Femur (tissue), 1 donor: ENCODE measurements at regions not wholly inside any gene's neighbourhood (a gene's known extent, or its start where the extent isn't known, plus 50 kb on each side); places are given as distances from the start of the nearest gene placed in this dataset.

ENCODE experiments used
- DNase-seq: peaks from one replicate; pipeline ENCODE4 v3.0.0-alpha.2; 2017

DNA sequence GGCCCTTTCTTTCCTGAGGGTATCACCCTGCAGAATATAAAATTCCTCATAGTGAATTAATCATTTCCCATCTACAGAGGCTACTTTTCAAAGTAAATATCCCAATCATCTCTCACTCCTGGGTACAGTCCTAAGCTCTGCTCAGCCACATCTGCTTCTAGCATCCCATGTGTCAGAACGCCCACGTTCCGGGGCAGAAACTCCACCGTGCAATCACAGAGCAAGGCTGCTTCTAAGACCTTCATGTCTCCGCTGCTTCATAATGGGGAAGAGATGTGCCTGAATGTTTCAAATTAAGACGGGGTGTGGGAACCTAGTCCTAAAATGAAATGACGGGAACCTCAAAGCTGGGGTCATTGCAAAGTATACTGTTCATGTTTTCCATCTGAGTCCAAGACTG lies 208.8 kb upstream of the GMDS start:
- no peak for DNase-seq

DNA sequence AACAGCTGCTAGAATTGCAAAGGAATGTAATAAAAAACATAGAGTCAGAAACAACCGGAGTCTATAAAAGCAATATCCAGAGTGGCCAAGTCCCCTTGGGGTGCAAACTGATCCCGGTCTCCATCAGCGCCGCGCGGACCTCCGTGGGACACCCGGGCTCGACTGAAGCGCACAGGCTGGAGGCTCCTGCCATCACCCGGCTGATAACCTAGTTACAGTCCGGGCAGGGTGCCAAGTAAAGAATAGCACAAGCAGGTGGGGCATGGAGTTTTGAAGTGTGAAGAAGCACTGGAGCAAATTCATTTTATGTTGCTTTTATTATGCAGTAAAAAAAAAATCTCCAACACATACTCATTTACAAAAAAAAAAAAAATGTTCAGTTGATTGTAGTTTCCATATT lies 205.1 kb upstream of the GMDS start:
- DNase-seq = peak; percentile 51

DNA sequence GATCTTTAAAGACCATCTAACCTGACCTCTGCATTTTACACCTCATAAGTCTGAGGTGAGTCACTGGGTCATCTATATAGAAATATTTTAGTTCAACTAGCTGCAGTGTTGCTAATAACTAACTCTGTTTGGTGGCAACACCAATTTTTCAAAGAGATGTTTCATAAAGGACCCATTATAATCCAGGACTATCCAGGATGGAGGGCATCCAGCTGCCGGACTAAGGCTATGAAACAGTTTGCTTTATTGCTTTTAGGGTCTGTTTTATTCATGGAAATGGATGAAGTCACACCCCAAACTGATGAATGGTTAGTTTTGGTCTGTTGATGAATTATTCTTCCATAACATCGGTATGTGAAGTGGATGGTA lies 204.2 kb upstream of the GMDS start:
- no peak for DNase-seq

DNA sequence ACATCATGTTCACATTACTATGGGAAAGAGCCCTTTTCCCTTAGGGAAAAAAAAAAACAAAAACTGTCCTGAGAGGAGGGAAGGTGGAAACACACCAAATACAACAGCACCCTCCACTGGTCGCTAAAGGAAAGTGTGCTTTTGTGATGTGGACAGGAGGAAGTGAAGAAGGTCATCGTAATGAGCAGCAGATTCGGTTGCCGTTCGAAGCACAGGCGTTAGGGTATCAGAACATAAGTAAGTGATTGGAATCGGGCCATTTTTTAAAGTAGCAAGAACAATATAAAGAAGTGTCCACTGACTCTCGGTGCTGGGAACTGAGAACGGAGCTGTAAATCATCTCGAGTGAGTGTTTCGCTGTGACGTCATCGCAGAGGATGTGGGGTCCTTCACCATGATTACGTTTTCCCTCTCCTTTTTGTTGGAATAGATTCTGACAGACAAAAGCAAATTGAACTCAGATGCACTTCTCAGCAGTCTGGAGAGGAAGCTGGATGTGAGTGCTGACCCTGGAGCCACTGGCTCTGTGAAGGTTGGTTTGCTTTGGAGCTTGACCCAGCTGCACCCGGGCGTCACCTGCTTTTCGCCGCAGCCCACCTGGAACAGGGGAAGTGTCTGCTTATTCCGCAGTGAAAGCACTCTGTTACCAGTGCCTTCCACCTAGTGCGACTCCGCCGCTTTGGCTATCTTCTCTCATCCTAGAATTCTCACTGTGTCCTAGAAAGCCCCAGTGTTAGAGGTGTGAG lies 203.6 kb upstream of the GMDS start:
- DNase-seq = peak; percentile 53

DNA sequence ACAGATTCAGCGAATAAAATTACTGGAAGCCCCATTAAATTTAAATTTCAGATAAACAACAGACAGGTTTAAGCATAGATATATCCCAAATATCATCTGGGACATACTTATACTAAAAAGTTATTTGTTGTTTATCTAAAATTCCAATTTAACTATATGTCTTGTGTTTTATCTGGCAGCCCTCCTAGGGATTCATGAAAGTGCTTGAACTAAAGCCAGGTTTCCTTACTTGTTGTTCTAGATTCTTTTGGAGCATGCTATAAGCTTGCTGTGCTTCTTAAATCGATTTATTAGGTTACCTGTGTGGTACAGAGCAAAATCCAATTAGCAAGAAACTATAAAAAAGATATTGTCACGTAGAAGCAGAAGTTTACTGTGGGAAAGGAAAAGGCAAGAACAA lies 202.5 kb upstream of the GMDS start:
- DNase-seq = no peak

DNA sequence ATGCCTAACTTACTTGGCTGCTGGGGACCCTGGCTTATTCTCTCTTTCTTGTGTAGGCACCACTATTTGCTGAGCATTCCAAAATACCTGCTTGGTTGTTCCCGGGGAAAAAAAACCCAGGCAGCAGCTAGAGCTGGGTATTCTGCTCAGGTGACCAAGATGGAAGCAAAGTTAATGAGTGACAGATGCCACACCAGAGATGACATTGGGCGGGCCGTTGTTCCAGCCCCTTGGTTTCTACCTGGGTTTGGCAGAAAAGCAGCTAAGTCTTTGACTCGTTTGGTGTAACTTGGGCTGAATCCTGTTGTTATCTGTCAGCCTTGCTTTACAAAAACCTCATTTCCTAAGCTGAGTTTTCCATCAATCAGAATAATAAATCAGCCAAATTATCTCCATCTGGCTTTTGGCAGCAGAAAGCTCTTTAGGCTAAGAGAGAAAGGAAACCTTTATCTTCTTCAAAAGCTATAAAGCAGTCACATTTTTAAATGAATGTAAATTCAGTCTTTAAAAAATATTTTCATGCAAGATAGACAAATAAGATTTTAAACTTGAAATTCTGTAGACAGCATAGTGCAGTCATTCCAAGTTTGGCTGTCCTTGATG lies 202.0 kb upstream of the GMDS start:
- no peak for DNase-seq

DNA sequence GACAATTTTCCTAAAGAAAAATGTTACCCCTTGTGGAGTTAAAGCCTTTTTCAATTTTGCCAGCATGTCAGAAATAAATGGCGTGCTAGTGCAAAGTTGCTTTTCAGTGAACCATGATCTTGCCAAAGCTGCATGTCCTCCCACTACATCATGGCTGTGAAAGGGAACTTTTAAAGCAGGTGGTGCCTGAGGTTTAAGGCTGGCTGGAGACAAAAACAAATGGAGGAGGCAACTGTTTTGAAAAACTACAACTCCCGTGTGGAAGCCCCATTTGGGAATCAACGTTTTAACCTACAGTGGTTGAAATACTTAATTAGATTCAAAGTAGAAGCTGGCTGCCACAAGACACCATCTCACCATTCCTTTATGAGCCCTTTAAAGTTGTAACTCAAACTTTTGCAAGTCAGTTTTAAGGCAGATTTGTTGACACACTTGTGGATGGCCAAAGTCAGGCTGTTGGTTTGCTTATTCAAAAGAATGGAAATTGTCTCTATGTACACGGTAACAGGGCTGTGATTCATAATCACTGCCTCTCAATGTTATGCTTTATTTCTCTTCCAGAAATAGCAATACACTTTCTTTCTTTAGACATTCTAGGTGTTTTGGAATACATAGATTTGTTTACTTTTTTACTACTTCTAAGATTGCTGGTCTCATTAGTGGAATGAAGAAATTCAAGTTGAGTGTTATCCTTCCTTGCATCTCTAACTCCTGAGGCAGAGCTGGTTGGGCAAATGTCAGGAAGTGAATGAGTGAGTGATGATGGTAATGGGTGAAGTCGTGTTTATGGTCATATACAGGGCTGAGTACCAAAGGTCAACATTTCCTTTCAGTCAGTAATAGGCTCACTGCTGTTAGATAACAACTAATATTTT lies 196.4 kb upstream of the GMDS start:
- no peak for DNase-seq

DNA sequence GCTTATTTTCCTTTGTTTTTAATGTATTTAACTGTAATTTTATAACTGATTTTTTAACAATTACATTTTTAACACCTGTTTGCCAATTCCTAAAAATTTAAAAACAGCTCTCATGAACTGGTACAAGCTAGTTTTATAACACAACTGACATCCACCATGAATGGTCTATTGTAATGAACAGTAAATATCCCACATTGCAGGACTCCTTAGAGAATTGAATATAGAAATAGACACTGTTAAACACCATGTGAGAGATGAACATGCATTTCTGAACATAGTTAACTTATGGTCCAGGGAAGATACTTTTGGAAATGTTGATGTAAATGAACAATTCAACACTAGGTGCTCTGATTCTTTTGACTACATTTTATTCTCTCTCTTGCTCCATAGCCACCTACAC lies 195.1 kb upstream of the GMDS start:
- no peak for DNase-seq

DNA sequence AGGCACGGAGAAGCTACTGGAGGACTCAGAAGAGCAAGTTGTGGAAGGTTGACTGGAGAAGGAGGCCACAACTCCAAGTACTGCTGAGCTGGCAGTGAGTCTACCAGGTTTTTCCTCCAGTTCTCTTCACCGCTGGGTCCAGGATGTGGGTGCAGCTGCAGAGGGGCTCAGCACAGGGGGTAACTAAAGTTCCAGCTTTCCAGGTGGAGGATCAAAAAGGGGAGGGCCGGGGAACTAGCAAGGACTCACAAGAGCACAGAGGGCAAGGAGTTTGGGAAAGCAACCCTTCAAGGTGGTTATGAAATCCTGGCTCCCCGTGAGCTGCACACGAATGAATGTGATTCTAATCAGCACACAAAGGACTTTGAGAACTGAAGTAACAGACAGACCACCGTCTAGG lies 194.2 kb upstream of the GMDS start:
- DNase-seq = no peak

DNA sequence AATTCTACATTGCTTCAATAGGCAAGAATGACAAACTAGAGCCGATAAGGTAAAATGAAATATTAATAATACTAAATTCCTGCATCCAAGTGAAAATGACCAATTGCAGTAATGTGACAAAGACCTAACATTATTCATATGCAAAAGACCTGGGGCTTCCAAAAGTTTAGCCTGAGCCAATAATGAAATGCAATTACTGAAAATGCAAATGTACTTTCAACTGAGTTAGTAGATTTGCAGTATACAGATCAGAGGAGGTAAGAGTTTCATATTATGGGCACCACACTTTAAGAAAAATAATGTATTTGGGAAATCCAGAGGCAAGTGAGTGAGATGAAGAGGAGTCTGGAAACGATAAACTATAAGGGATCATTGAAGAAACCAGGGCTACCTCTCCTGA lies 193.7 kb upstream of the GMDS start:
- no peak for DNase-seq

DNA sequence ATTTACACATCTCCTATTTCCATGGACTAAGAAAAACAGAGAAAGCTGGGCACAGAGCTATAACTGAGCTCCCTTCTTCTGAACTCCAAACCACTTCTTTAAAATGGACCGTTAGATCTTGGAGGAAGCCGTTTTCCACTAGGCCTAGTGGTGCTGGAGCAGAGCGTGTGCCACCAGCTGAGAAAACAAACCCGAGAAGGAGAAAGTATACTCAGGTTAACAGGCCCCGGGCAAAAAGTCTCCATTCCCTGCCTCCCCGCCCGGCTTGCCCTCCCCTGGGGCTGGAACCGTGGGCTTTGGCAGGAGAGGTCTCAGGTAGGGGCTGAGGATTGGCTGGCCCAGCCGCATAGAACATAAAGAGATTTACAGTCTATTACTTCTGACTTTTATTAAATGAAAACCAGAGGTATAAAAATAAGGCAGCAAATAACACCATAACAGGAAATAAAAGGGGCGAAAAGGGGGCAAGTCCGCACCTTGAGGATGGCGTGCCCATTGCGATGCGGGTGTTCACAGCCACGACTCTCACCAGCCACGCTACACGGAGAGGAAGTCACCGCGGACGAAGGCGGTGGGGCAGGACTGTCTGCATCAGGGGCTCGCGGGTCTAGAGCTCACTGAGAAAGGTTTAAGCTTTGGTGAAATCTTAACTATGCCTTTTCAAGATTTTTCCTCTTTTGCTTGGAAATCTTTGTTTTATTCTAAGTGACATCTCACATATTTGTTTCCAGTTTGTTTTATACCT lies 191.2 kb upstream of the GMDS start:
- no peak for DNase-seq

DNA sequence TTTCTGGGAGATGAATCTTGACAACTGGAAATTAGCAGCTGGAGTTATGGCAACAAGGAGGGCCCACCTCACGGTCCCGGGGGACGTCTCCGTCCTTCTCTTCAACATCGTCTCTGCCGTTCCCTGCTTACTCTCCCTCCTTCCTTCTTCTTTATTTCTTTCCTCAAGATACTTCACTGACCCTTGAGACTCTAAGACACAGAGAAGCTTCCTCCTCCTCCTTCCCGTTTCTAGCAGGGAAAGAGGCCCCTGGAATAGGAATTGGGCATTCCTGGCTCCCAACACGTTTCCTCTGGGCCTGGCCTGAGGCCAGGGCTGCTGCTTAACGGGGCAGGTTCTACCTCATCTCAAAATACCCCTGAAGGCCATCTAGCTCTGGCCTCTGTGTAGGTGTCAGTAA lies 189.9 kb upstream of the GMDS start:
- no peak for DNase-seq

DNA sequence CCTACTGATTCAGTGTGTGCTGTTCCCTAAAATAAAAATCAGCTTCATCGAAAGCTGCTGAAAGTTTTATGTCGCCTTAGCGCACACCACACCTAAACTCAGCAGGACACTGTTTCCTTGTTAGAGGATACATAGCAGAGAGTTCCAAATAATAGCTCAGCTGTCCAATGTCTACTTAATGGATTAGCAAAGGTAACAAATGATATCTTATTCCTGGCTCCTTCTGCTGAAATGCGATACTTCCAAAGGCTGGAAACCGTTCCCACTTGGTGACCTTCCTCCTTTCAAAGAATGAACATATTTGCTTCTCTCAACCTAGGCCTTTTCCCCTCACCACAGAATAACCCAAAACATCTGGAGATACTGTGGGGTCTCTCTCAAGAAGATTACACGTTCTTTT lies 189.5 kb upstream of the GMDS start:
- no peak for DNase-seq

DNA sequence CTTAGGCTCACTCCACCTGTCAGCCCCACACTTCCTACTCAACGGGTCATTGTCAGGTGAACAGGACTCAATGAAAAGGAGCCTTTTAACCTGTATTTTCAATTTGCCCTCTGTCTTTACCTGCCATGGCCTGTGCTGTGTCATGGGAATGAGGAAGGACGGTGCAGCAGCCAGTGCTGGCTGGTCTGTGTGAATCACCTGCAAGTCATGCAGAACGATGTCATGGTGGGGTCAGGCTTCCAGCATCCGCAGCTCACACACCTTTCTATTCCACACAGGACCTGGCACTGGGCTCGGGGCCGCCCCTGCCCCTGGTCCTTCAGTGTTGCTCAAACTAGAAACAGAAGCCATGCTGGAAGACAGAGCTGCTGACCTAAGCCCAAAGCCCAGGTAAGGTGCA lies 188.7 kb upstream of the GMDS start:
- no peak for DNase-seq

DNA sequence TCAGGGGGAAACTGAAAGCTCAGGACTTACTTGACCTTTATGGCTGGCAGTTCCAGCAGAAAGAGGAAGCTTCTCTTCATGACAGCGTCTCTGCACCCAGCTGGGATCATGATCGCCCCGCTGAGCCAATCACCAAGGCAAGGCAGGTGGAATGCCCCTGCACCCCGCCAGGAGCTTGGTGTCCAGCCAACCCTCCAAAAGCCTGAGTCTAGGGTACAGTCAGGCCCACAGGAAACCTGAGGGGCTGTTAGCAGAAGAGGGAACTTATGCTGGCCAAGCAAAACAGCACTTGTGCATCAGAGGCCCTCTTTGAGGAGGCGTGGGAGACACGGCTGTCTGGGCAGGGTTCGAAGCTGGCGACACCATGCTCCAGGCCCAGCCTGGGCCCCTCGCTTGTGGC lies 188.3 kb upstream of the GMDS start:
- DNase-seq = no peak

DNA sequence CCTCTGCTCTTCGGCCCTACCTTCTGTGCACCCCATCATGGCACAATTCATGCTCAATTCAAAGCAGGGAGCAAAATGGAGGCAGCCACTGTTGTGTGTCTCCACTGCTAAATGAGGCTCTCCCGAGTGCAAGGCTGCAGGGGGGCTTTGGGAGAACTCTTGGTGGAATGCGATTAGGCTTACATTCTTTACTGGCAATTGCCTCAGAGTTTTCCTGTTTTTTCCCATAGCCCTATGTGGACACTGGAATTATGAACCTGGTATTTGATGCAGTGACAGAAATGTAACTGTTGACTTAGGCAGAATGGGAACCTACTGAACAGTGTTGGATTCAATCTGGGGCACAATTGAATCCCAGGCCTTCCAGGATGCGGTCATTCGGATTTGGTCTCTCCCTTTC lies 187.9 kb upstream of the GMDS start:
- DNase-seq = no peak

DNA sequence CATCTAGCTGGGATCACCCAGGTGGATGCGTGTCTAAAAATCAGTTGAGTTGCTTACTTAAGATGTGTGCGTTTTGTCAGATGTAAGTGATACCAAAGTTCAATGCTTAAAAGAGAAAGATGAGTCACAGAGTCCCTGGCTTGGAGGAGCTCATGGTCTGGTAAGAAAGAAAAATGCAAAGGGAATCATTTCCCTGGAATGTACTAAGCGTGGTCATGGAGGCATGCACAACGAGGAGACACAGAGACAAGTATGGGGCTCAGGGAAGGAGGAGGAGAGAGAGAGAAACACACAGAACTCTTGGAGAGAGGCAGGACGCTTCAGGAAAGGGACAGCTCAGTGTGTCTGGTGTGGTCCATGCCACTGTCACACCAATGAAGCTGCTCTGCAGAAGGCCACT lies 186.9 kb upstream of the GMDS start:
- DNase-seq = no peak

DNA sequence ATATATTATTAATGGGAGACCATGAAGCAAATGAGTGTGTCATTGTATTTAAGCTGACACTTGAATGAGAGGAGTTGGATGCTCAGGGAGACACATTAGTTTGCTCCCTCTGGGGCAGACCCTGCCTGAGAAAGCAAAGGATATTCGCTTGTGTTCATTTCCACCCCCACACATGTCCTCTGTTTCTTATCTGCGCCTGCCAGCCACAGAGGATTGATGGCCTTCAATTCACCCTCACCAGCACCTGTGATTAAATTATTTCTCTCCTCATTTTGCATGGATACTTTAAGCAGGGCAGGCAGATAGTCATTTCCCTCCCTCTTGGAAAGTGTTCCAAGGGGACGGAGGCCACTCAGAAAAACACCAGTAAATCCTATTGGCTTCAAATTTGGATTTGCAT lies 185.2 kb upstream of the GMDS start:
- DNase-seq = no peak

DNA sequence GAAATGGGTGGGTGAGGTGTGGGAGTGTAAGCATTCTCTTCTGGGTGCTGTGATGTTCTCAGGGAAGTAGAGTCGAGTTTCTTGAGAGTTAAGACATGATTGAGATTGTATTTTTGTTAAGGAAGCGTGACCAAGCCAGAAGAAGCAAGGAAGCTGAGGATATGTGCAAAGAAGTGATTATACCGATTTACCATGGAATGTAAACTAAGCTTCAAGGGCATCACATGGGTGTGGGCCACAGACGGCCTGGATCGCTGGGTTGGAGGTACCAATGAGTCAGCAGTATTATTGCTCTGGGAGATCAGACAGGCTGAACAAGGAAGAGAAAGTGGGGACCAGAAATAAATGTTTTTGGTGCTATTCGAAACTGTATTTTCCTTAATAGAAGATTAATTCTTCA lies 184.1 kb upstream of the GMDS start:
- DNase-seq = no peak

DNA sequence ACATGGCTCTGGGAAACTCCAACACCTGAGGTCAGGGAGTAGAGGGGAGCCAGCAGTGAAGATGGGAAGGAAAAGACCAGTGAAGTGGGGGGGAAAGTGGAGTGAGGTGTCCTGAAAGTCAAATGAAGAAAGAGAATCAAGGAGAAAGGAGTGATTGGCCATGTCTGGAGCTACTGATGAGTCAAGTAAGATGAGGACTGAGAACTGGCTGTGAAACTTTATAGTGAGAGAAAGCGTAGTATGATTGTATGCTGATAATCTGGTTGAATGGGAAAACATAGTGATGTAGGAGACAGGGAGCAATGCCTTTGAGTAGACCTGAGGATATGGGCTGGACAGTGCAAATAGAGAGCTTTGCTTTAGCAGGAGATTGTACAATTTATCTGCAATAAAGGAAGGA lies 183.6 kb upstream of the GMDS start:
- no peak for DNase-seq

DNA sequence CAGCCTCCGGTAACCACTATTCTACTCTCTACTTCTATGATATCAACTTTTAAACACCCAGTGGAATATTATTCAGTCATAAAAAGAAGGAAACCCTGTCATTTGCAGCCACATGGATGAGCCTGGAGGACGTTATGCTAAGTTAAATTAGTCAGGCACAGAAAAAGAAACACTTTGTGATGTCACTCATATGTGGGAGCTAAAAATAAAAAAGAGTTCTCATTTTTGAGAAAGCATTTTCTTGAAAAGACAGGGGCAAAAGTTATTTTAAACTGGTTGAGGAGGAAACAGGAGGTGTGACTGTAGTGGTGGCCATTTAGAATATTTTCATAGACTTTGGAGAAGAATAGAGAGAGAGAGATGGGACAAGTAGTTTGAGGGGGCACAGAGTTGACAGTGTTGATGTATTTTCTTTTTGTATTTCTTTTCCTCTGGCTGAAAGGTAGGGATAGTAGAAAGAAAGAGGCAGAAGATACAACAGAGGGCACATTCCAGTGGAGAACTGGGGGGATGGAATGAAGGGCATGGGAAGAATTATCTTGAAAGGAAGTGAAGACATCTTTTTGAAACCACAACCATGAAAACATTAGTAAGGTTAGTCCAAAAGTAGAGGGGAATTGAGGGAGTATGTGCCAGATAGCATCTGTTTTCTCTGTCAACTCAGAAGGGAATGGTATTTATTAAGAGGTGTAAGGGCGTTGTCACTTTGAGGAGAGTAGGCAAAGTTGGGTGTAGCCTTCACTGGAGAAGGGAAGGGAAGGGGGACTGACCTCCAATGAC lies 181.3 kb upstream of the GMDS start:
- DNase-seq = no peak

DNA sequence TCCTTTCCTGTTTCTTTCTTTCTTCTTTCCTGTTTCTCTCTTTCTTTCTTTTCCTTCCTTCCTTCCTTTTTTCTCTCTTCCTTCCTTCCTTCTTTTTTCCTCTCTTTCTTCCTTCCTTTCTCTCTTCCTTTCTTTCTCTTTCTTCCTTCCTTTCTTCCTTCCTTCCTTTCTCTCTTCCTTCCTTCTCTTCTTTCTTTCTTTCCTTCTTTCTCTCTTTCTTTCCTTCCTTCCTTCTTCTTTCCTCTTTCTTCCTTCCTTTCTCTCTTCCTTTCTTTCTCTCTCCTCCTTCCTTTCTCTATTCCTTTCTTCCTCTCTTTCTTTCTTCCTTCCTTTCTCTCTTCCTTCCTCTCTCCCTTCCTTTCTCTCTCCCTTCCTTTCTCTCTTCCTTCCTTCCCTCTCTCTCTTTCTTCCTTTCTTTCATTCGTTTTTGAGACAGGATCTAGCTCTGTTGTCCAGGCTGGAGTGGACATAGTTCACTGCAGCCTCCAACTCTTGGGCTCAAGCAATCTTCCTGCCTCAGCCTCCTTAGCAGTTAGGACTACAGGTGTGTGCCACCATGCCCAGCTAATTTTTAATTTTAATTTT lies 170.8 kb upstream of the GMDS start:
- DNase-seq = no peak
